ENCODE measurements at regions not wholly inside any gene's neighbourhood (a gene's known extent, or its start where the extent isn't known, plus 50 kb on each side); places are given as distances from the start of the nearest gene placed in this dataset.

GRCh38 chr14:38848243-38848935 lies 254.6 kb downstream of the SEC23A start:
- no peak for DNase-seq (ENCODE audit: low read depth, low spot score)

GRCh38 chr14:38847161-38847560 lies 255.9 kb downstream of the SEC23A start:
- no peak for DNase-seq (ENCODE audit: low read depth, low spot score)

GRCh38 chr14:38839694-38840365 lies 263.2 kb downstream of the SEC23A start:
- no peak for DNase-seq (ENCODE audit: low read depth, low spot score)

GRCh38 chr14:38838979-38839323 lies 264.1 kb downstream of the SEC23A start:
- DNase-seq (ENCODE audit: low read depth, low spot score) = no peak

GRCh38 chr14:38838049-38838978 lies 264.7 kb downstream of the SEC23A start:
- DNase-seq (ENCODE audit: low read depth, low spot score) = no peak

GRCh38 chr14:38837343-38838048 lies 265.5 kb downstream of the SEC23A start:
- no peak for DNase-seq (ENCODE audit: low read depth, low spot score)

GRCh38 chr14:38836539-38836938 lies 266.5 kb downstream of the SEC23A start:
- DNase-seq (ENCODE audit: low read depth, low spot score) = no peak

GRCh38 chr14:38835874-38836273 lies 267.2 kb downstream of the SEC23A start:
- DNase-seq (ENCODE audit: low read depth, low spot score) = no peak

- no peak for DNase-seq (ENCODE audit: low read depth, low spot score)
Observed at GRCh38 chr14:38828183-38828827, 274.7 kb downstream of the SEC23A start.

- no peak for DNase-seq (ENCODE audit: low read depth, low spot score)
Observed at GRCh38 chr14:38824706-38825105, 278.3 kb downstream of the SEC23A start.

- DNase-seq (ENCODE audit: low read depth, low spot score) = no peak
Observed at GRCh38 chr14:38818555-38818954, 284.5 kb downstream of the SEC23A start.

- DNase-seq (ENCODE audit: low read depth, low spot score) = no peak
Observed at GRCh38 chr14:38808734-38809455, 294.1 kb downstream of the SEC23A start.

GRCh38 chr14:38799671-38800070 lies 303.4 kb downstream of the SEC23A start:
- no peak for DNase-seq (ENCODE audit: low read depth, low spot score)

- no peak for DNase-seq (ENCODE audit: low read depth, low spot score)
Observed at GRCh38 chr14:38794677-38795076, 308.4 kb downstream of the SEC23A start.

GRCh38 chr14:38791862-38792261 lies 311.2 kb downstream of the SEC23A start:
- DNase-seq (ENCODE audit: low read depth, low spot score) = no peak

- DNase-seq (ENCODE audit: low read depth, low spot score) = no peak
Observed at GRCh38 chr14:38790916-38791315, 312.1 kb downstream of the SEC23A start.

GRCh38 chr14:38789805-38790204 lies 313.2 kb downstream of the SEC23A start:
- no peak for DNase-seq (ENCODE audit: low read depth, low spot score)

GRCh38 chr14:38788060-38788459 lies 315.0 kb downstream of the SEC23A start:
- no peak for DNase-seq (ENCODE audit: low read depth, low spot score)

GRCh38 chr14:38786921-38787320 lies 316.1 kb downstream of the SEC23A start:
- DNase-seq (ENCODE audit: low read depth, low spot score) = no peak

GRCh38 chr14:38777401-38777800 lies 325.6 kb downstream of the SEC23A start:
- no peak for DNase-seq (ENCODE audit: low read depth, low spot score)

GRCh38 chr14:38775986-38776385 lies 327.0 kb downstream of the SEC23A start:
- no peak for DNase-seq (ENCODE audit: low read depth, low spot score)
